Astrocyte of the cerebellum (primary cell): ENCODE measurements at regions not wholly inside any gene's neighbourhood (a gene's known extent, or its start where the extent isn't known, plus 50 kb on each side); places are given as distances from the start of the nearest gene placed in this dataset.
A peak's percentile ranks its signal among the peaks of the same experiment; 100 is the strongest.

ENCODE experiments used
- DNase-seq: peaks from one replicate; pipeline ENCODE4 v3.0.0-alpha.2; 2011; ENCODE audit warnings: low read depth
- H3K4me3 ChIP-seq: 2 replicates; pipeline ENCODE4 v1.5.1; 2011; ENCODE audit warnings: mild to moderate bottlenecking, low read depth, low read length, moderate library complexity
- in situ Hi-C: cut with HindIII; loops from 2 replicates; pipeline ENCODE4 v1.10.0; 2017; ENCODE audit warnings: low sequenced_read_pairs
- TF ChIP-seq, protein P1 (sequence below): IDR thresholded peaks from 2 replicates; pipeline ENCODE4 v1.5.1; 2012; ENCODE audit warnings: low read length, low read depth, moderate library complexity, mild to moderate bottlenecking; ENCODE audit errors: missing control alignments

DNA sequence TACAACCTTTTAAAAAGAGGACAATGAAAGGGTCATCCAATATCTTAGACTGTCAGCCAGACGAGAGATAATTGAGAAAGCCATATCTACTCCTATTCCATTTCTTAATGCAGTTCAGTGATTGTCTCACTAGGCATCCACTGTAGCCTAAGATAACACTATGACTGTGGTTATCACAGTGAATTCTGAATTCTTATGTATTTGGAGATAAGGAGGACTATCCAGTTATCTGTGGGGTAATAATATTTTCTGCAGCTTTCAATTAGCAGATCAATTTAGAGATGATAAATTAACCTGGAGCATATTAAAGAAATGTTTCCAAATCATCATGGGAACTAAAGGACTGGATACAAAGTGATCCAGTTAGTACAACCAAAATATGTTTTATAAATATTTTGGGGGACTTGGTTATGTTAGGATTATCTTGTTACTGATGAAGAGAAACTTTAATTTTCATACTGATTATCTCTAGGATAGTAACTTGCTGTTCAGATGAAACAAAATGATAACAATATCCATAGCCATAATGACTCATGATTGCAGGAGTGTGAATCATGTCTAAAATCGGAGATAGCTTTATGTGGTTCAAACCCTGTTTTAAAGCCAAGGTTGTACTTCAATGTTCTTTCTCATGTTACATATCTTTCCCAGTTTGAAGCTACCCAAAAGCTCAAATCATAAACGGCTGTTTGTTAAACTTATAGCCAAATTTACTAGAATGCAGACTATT, 1152.0 kb downstream of the HACE1 start:
- in situ Hi-C loops, result no loop called here
- TF ChIP-seq, protein P1, sequence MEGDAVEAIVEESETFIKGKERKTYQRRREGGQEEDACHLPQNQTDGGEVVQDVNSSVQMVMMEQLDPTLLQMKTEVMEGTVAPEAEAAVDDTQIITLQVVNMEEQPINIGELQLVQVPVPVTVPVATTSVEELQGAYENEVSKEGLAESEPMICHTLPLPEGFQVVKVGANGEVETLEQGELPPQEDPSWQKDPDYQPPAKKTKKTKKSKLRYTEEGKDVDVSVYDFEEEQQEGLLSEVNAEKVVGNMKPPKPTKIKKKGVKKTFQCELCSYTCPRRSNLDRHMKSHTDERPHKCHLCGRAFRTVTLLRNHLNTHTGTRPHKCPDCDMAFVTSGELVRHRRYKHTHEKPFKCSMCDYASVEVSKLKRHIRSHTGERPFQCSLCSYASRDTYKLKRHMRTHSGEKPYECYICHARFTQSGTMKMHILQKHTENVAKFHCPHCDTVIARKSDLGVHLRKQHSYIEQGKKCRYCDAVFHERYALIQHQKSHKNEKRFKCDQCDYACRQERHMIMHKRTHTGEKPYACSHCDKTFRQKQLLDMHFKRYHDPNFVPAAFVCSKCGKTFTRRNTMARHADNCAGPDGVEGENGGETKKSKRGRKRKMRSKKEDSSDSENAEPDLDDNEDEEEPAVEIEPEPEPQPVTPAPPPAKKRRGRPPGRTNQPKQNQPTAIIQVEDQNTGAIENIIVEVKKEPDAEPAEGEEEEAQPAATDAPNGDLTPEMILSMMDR, result no peak
- no peak for DNase-seq
- no peak overlapping the region for H3K4me3 ChIP-seq

DNA sequence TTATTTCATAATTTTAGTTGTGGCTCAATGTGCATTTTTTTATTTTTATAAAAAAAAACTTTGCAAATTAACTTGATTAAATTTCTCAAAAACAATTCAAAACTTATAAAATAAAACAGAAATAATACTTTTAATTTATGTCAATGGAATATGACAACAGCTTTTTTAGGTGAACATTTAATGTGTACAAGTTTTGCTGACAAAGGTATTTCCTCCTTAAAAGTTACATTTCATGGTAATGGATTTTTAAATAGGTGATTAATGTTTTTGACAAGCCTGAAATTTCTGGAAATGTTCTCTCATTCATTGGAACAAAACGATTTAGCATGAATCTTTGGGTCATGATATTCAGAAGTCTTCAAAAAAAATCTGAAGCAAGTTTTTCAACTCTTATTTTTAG, 1160.0 kb downstream of the HACE1 start:
- in situ Hi-C loops, result no loop called here
- no peak overlapping the region for H3K4me3 ChIP-seq
- no peak for DNase-seq
- TF ChIP-seq, protein P1, result no peak

DNA sequence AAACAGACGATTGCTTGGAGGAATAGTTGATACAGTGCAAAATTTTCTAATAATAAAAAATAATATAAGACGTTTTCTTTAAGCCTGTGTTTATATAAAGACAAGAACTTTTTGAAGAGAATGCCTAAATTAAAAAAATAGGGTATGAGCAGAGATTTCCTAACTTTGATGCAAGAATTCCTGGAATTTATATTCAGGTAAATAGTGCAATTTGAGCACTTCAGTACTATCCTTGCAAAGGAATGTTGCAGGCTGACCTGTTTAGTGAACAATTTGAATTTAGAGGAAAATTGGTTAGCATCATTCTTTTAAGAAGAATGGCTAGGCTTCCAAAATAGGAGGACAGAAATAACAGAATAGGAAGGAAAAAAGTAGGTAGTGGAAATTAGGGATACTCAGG, 1172.3 kb downstream of the HACE1 start:
- TF ChIP-seq, protein P1, result no peak
- H3K4me3 ChIP-seq, result no peak overlapping the region
- no peak for DNase-seq
- in situ Hi-C loops, result no loop called here

DNA sequence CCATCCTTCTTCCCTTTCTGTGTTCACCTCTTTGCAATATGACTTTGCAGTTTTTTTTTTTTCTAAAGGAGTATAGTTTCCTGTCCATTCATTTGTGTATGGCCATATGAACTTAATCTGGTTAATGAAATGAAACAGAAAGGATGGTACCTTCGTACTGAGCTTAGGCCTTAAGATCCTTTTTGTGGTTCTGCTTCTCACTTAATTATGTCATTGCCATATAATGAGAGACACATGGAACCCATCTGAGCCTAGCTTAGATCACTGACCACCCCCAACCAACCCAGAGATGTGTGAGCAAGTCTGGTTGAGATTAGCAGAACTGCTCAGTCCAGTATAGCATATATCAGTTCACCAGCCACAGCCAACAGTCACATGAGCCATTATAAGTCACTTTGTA, 1179.6 kb downstream of the HACE1 start:
- no peak for DNase-seq
- in situ Hi-C loops, result no loop called here
- TF ChIP-seq, protein P1, result no peak
- no peak overlapping the region for H3K4me3 ChIP-seq

DNA sequence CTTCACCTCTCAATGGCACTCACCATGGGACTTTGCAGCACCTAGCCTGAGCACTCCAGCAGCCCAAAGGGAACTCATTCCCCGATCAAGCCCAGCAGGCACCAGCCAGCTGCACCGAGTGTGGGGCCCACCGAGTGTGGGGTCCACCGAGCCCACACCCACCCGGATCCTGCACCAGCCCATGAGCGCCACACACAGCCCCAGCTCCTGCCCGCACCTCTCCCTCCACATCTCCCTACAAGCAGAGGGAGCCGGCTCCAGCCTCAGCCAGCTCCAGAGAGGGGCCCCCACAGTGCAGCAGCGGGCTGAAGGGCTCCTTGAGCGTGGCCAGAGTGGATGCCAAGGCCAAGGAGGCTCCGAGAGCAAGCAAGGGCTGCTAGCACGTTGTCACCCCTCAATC, 1182.4 kb downstream of the HACE1 start:
- TF ChIP-seq, protein P1, result no peak
- H3K4me3 ChIP-seq, result no peak overlapping the region
- DNase-seq, result no peak
- in situ Hi-C loops, result no loop called here

DNA sequence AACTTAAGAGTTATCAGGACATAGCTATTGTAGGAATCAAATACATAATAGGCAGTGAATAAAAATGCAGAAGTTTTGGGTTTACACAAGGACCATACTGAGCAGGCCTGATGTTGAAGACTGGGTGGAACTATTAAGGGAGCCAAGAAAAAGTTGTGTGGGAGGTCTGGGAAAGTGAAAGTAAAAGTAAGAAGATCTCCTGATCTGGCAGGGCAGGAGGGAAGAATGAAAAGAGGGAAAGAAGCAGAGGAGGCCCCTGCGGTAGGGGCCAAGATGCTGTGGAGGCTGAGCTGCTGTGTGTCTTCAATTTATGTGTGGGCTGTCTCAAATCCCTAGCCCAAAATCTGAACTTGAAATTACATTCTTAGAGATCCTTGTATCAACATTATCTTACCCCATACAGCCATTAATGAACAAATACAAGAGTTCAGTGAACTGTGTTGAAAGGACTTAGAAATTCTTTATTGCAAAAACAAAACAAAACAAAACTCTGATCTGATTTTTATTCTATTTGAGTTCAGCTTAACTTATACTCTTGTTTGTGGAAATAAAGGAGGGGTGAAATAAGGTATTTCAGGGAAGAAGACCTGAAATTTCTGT, 1183.8 kb downstream of the HACE1 start:
- in situ Hi-C loops, result no loop called here
- no peak overlapping the region for H3K4me3 ChIP-seq
- TF ChIP-seq, protein P1, result no peak
- peak; percentile 8 for DNase-seq
